ENCODE measurements at regions not wholly inside any gene's neighbourhood (a gene's known extent, or its start where the extent isn't known, plus 50 kb on each side); places are given as distances from the start of the nearest gene placed in this dataset.

GRCh38 chr9:90025816-90026215 is 421.0 kb downstream of the GADD45G start:
- no peak for DNase-seq (ENCODE audit: low spot score)

GRCh38 chr9:90027296-90027790 is 422.5 kb downstream of the GADD45G start:
- no peak for DNase-seq (ENCODE audit: low spot score)

DNA sequence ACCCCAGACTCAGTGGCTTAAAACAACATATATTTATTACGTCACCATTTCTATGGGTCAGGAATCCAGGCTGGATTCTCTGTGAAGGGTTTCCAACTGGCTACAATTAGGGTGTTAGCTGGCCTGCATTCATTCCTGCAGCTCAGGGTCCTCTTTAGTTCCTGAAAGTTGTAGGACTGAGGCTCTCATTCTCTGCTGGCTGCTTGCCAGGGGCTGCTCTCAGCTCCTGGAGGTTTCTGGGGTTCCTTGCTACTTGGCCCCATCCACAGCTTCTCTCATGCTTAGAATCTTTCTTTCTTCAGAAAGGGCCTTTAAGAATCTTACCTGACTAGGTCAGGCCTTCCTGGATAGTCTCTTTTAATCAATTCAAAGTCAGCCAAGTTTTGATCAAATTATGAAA is 424.6 kb downstream of the GADD45G start:
- DNase-seq (ENCODE audit: low spot score) = no peak

DNA sequence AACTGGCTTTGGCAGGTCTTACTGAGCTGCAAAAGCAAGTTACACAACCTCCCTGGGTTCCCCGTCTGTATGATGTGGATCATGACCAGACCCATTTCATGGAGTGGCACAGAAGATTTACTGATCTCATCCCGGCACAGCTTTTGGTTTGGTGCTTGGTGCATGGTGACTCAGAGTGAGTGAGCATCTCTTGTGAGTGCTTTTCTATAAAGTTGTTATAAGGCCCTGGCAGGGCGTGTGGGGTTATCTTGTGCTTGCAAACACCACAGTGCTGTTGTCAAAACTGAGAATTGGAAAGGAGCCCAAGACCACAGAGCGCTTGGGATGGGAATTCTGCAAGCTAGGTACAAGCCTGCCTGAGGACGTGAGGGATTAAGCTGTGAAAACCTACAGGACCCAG is 425.2 kb downstream of the GADD45G start:
- DNase-seq (ENCODE audit: low spot score) = no peak

GRCh38 chr9:90032296-90033027 is 427.6 kb downstream of the GADD45G start:
- DNase-seq (ENCODE audit: low spot score) = no peak

DNA sequence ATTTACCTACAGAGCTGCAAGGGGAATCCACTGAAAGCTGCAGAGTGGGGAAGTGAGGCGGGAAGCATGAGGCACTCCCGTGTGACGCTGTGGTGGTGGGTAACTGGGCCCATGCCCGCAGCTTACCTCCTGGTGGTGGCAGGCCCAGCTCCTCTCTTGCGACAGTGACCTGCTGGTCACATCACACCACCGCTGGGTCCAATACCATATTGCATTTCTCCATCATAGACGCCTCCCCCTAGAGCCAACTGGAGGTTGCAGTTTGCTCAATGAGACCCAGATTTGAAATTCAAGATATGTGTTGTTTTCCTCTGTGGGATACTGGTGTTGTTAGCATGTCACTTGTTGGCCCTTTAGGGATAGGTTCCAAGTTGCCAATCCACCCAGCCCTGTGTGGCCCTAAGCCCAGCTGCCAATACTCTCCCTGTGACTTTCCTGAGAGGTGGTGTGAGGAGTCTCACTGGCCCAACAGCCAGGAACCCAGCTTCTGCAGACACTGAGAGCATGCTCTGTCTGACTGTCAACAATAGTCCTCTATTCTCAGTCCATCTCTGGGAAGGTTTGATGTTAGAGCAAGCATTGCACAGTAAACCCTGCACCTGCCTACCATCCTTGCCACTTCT is 428.3 kb downstream of the GADD45G start:
- DNase-seq (ENCODE audit: low spot score) = no peak

DNA sequence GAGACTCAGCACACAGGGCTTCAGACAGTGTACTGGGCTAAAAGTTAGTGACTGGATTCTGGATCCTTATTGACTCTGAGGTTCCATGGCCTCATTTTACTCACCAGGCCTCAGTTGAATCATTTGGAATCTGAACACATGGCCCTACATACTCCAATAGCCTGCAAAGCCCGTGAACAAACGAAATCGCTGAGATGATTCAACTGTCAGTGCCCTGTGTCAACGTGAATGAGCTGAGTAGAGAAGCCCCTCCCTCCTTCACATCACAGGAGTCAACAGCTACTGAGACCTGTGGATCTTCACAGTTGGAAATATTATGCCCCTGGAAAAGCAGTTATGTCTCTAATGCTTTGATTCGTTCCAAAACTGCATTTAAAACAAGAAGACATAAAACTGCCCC is 429.3 kb downstream of the GADD45G start:
- no peak for DNase-seq (ENCODE audit: low spot score)

DNA sequence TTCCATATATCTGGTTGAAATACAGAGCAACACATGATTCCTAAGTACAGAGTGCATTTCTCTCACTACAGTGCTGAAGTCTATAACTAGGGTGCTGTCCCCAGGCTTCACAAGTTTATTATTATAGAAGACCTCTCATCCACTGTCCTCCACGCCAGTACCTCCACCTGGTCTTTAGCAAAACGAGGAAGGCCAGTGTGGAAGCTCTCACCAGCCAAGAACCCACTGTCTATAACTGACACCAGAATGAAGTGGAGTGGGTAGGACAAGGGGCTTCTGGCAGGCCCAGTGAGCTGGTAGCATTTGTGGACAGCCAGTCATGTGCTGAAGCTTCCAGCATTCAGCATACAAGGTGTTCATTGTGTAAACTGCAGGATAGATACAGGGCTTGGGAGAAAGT is 430.7 kb downstream of the GADD45G start:
- DNase-seq (ENCODE audit: low spot score) = no peak

DNA sequence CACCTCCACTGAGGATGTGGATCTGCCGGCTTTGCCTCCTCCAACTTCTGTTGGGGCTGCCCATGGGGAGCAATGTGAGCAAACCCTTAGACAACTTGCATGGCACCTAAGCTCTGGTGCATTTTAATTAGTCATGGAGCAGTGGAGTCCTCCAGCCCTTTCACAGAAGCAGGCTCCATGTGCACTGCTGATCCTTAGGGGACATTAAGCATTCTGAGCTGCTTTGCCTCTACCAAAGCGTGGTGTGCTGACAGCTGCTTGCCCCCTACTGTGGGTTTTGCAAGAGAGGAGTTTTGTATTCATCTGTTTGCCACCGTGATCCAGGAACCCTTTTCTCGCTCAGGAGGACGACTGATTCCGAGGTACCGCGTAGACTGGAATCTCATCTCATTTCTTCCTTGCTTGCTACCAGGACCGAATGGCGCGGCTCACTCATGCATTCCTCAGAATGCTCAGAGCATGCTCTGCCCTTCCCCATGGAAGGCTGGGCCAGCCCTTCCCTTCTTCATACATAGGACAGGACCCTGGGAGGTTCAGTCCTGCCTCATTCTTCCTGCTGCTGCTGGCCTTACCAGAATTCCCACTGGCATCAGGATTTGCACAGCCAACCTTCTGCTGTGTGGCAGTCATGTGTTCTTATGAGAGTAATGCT is 432.5 kb downstream of the GADD45G start:
- no peak for DNase-seq (ENCODE audit: low spot score)

GRCh38 chr9:90038763-90039162 is 434.0 kb downstream of the GADD45G start:
- no peak for DNase-seq (ENCODE audit: low spot score)

- no peak for DNase-seq (ENCODE audit: low spot score)
These were observed 439.5 kb downstream of the GADD45G start for GRCh38 chr9:90044263-90044662.

DNA sequence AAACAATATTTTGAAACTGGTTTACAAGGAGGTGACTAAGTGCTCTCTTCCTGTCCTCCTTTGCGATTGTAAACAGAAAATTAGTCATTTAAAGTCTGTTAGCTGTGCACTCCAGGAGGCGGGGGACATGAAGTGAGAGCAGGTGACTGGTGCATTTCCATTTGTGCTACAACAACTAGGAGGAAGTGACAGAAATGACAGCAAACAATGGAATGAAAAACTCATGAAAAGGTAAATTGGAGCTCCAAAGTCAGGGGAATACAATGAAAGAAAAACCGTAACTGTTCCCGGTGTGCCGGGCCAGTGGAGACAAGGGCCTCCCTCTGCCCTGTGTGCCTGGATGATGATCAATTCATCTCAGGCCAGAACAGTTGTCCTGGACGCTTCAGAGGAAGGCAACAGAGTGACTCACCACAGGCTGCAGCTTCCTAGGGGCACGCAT is 439.9 kb downstream of the GADD45G start:
- no peak for DNase-seq (ENCODE audit: low spot score)

DNA sequence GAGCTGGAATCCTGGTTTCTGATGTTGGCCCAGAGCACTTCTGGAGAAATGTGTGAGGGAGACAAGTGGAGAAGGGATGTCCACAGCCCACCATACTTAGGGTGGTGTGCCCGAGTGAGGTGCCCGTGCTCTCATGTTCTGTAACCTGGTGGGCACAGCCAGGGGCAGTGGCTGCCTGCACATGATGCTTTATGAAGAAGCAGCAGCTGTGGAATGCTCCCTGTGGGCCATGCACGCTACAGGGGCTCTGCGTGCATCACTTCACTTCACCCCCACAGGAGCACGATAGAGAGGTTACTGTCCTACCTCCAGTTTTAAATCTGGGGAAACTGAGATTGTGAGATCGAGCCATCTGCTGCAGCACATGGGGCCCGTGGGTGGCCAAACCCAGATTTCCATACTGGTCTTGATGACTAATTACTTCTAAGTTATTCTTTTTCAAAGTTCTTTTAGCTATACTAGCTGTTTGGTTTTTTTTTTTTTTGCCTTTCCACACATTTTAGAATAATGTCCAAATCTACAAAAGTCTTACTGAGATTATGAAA is 441.6 kb downstream of the GADD45G start:
- DNase-seq (ENCODE audit: low spot score) = no peak

GRCh38 chr9:90047828-90048227 is 443.0 kb downstream of the GADD45G start:
- DNase-seq (ENCODE audit: low spot score) = no peak

DNA sequence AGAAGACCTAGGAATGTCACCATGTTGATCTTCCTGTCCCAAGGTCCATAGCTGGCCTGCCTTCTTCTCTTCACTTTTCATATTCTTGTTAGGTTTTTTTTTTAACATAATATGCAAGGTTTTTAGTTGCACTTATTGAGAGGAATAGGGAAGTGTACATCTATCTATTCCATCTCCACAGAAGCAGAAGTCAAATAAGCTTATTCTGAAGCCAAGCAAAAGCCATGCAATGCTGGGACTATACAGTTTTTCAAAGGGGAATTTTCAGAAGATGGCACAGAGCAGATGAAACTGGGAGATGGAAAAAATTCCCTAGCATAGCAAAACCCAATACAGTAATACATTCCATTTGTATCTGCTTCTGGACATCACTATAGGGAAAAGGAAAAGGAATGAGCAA is 447.6 kb downstream of the GADD45G start:
- DNase-seq (ENCODE audit: low spot score) = no peak

DNA sequence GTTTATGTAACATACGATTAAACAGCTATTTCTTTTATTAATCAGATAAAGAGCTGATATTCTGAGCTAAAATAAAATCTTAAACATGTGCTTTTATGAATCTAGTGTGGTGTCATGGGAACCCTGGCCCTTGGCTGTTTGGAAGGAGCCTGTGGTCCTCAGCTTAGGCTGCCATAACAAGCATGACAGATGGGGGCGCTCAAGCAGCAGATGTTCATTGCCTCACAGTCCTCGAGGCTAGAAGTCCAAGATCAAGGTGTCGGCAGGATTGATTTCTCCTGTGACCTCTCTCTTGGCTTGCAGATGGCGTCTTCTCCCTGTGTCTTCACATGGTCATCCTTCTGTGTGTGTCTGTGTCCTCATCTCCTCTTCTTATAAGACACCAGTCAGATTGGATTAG is 448.2 kb downstream of the GADD45G start:
- no peak for DNase-seq (ENCODE audit: low spot score)

- DNase-seq (ENCODE audit: low spot score) = no peak
These were observed 450.0 kb downstream of the GADD45G start for GRCh38 chr9:90054810-90055209.

- DNase-seq (ENCODE audit: low spot score) = no peak
These were observed 450.4 kb downstream of the GADD45G start for GRCh38 chr9:90055226-90055625.

- no peak for DNase-seq (ENCODE audit: low spot score)
These were observed 452.5 kb downstream of the GADD45G start for GRCh38 chr9:90057361-90057760.

- no peak for DNase-seq (ENCODE audit: low spot score)
These were observed 453.5 kb downstream of the GADD45G start for GRCh38 chr9:90058182-90058763.

GRCh38 chr9:90059436-90059835 is 454.6 kb downstream of the GADD45G start:
- no peak for DNase-seq (ENCODE audit: low spot score)

DNA sequence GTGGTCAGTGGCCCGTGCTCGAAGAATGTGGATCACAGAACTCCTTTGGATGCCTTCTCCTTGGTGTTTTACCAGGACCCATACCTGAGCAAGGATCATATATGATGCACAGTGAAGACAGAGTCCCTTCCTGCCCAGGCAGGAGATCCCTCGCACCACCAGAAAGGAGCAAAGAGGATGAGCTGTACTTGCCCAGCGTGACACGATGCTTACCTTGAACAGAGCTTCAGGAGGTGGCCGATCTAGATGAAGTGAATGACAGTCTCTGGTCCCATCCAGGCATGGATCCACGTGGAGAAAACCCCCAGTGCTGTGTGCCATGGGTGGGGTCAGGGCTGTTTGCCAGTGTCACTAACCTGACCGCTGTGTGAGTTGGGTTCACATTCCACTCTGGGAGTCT is 455.4 kb downstream of the GADD45G start:
- DNase-seq (ENCODE audit: low spot score) = no peak

DNA sequence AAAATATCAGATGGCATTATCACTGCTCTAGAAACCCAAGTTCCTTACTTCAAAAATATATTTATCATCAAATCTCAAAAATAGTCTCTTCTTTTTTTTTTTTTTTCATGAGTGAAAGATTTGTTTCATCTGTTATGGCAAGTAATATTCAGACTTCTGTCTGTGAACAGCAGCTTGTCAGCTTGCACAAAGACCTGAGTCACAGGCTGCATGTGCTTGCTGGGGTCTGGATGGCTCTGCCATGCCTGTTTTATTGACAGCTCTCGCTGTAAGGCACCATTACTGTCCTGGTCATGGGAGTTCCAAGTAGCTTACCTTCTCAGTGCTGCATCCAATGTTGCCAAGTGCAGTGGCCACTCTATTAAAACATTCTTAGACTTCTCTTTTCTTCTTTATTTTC is 456.4 kb downstream of the GADD45G start:
- no peak for DNase-seq (ENCODE audit: low spot score)
